Neural progenitor cell (in vitro differentiated cells): ENCODE measurements at regions not wholly inside any gene's neighbourhood (a gene's known extent, or its start where the extent isn't known, plus 50 kb on each side); places are given as distances from the start of the nearest gene placed in this dataset.
"Not testable (repeated sequence)": the region's sequence is repeated elsewhere in the genome, so short reads cannot be mapped to it uniquely, and the experiment has no call there.

ENCODE experiments used
- EZH2 ChIP-seq: fragments of 200-600 bp; sonication (generic); IDR thresholded peaks from 2 replicates; pipeline ENCODE4 v1.6.1; 2017; ENCODE audit warnings: antibody characterized with exemption, mild to moderate bottlenecking, moderate library complexity
- EZH2phosphoT487 ChIP-seq: fragments of 200-600 bp; sonication (generic); IDR thresholded peaks from 2 replicates; pipeline ENCODE4 v1.6.1; 2017; ENCODE audit warnings: antibody characterized with exemption
- TF ChIP-seq, protein P1 (sequence below): fragments of 200-600 bp; sonication (generic); IDR thresholded peaks from 2 replicates; pipeline ENCODE4 v1.5.1; 2017; ENCODE audit warnings: antibody characterized with exemption, mild to moderate bottlenecking

GRCh38 chr1:149254894-149255847, 151.8 kb upstream of the NBPF9 start:
- TF ChIP-seq, protein P1, sequence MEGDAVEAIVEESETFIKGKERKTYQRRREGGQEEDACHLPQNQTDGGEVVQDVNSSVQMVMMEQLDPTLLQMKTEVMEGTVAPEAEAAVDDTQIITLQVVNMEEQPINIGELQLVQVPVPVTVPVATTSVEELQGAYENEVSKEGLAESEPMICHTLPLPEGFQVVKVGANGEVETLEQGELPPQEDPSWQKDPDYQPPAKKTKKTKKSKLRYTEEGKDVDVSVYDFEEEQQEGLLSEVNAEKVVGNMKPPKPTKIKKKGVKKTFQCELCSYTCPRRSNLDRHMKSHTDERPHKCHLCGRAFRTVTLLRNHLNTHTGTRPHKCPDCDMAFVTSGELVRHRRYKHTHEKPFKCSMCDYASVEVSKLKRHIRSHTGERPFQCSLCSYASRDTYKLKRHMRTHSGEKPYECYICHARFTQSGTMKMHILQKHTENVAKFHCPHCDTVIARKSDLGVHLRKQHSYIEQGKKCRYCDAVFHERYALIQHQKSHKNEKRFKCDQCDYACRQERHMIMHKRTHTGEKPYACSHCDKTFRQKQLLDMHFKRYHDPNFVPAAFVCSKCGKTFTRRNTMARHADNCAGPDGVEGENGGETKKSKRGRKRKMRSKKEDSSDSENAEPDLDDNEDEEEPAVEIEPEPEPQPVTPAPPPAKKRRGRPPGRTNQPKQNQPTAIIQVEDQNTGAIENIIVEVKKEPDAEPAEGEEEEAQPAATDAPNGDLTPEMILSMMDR, result not testable (repeated sequence)
- TF ChIP-seq EZH2, EZH2phosphoT487: not testable (repeated sequence)
